ENCODE measurements at regions not wholly inside any gene's neighbourhood (a gene's known extent, or its start where the extent isn't known, plus 50 kb on each side); places are given as distances from the start of the nearest gene placed in this dataset.
"Not testable (repeated sequence)": the region's sequence is repeated elsewhere in the genome, so short reads cannot be mapped to it uniquely, and the experiment has no call there.

GRCh38 chr3:10653866-10654611, 148.7 kb upstream of the ATP2B2 start:
- no peak for DNase-seq
- Histone ChIP-seq H3K36me3 (no peaks in the 10 kb centered on the region), H3K27me3 (no peaks in the 10 kb centered on the region)

GRCh38 chr3:10655105-10655504, 149.7 kb upstream of the ATP2B2 start:
- no peak overlapping the region for H3K27ac ChIP-seq
- H3K4me3 ChIP-seq = no peak overlapping the region
- H3K36me3 ChIP-seq = no peaks in the 10 kb centered on the region
- no peaks in the 10 kb centered on the region for H3K4me1 ChIP-seq
- no peak for DNase-seq
- 47 to 67% methylated on average over 3 of the region's 3 CpGs for WGBS, 2 donors
- no peaks in the 10 kb centered on the region for H3K27me3 ChIP-seq
- intact Hi-C loops (cut with DNase I) = no loop called here
- H3K9me3 ChIP-seq = no peaks in the 10 kb centered on the region
- TF ChIP-seq POLR2A (IDR thresholded peaks at IDR 0.05) = no peak
- no peak for TF ChIP-seq CTCF (IDR thresholded peaks at IDR 0.05)
- TF ChIP-seq EP300 (IDR thresholded peaks at IDR 0.05) = no peak
- TF ChIP-seq POLR2AphosphoS5 (IDR thresholded peaks at IDR 0.05) = no peak

More at GRCh38 chr3:10653866-10654611, 148.7 kb upstream of the ATP2B2 start:
- Histone ChIP-seq H3K27ac (no peak overlapping the region), H3K9me3 (no peaks in the 10 kb centered on the region), H3K4me3 (no peak overlapping the region), H3K4me1 (no peaks in the 10 kb centered on the region)
- WGBS, 2 donors = 70 to 83% methylated on average over 8 of the region's 8 CpGs
- intact Hi-C loops (cut with DNase I) = no loop called here
- TF ChIP-seq EP300 (IDR thresholded peaks at IDR 0.05) (no peak), POLR2A (IDR thresholded peaks at IDR 0.05) (no peak), POLR2AphosphoS5 (IDR thresholded peaks at IDR 0.05) (no peak), CTCF (IDR thresholded peaks at IDR 0.05) (no peak)

- H3K4me3 ChIP-seq; H3K4me1 ChIP-seq; H3K9me3 ChIP-seq; H3K27me3 ChIP-seq; intact Hi-C loops (cut with DNase I); H3K36me3 ChIP-seq; H3K27ac ChIP-seq; DNase-seq: not testable (repeated sequence)
- WGBS, 2 donors = 41 to 53% methylated on average over 5 of the region's 5 CpGs
These were observed 152.0 kb upstream of the ATP2B2 start for GRCh38 chr3:10657339-10657738.

GRCh38 chr3:10665592-10665991, 150.4 kb upstream of the SLC6A11 start:
- no peaks in the 10 kb centered on the region for H3K36me3 ChIP-seq
- H3K9me3 ChIP-seq = peaks cover 0 to 1% (median 0%) of the 10 kb centered on the region in 4 donors
- no peak overlapping the region for H3K27ac ChIP-seq
- WGBS, 2 donors = 77 to 84% methylated on average over 1 of the region's 1 CpG
- DNase-seq = no peak
- H3K4me3 ChIP-seq = no peak overlapping the region
- TF ChIP-seq POLR2AphosphoS5 (IDR thresholded peaks at IDR 0.05) = no peak
- TF ChIP-seq POLR2A (IDR thresholded peaks at IDR 0.05) = no peak
- TF ChIP-seq CTCF (IDR thresholded peaks at IDR 0.05) = no peak
- TF ChIP-seq EP300 (IDR thresholded peaks at IDR 0.05) = no peak
- H3K4me1 ChIP-seq = peaks cover 0 to 15% (median 5%) of the 10 kb centered on the region in 4 donors
- peaks cover 0 to 25% (median 2%) of the 10 kb centered on the region in 3 donors for H3K27me3 ChIP-seq
- intact Hi-C loops (cut with DNase I) = no loop called here

- no peak overlapping the region for H3K4me3 ChIP-seq
- H3K36me3 ChIP-seq = no peaks in the 10 kb centered on the region
- H3K27me3 ChIP-seq = peaks cover 0 to 25% (median 2%) of the 10 kb centered on the region in 3 donors
- intact Hi-C loops (cut with DNase I) = no loop called here
- TF ChIP-seq POLR2A (IDR thresholded peaks at IDR 0.05) = no peak
- peak in 2 of 4 donors; percentile 32 to 76 for TF ChIP-seq EP300 (IDR thresholded peaks at IDR 0.05)
- no peak for TF ChIP-seq CTCF (IDR thresholded peaks at IDR 0.05)
- peak in 3 of 4 donors; percentile 32 to 78 (median 45) for TF ChIP-seq POLR2AphosphoS5 (IDR thresholded peaks at IDR 0.05)
- H3K4me1 ChIP-seq = peaks cover 0 to 15% (median 5%) of the 10 kb centered on the region in 4 donors
- H3K27ac ChIP-seq = no peak overlapping the region
- 5 to 13% methylated on average over 6 of the region's 6 CpGs for WGBS, 2 donors
- peaks cover 0 to 1% (median 0%) of the 10 kb centered on the region in 4 donors for H3K9me3 ChIP-seq
- no peak for DNase-seq
These were observed 149.4 kb upstream of the SLC6A11 start for GRCh38 chr3:10666621-10667020.
